OCI-LY7 (cell line): ENCODE measurements at regions not wholly inside any gene's neighbourhood (a gene's known extent, or its start where the extent isn't known, plus 50 kb on each side); places are given as distances from the start of the nearest gene placed in this dataset.

ENCODE experiments used
- EZH2phosphoT487 ChIP-seq: fragments of 200-600 bp; sonication (generic); IDR thresholded peaks from 2 replicates; pipeline ENCODE4 v1.6.1; 2018; ENCODE audit warnings: low read depth, borderline replicate concordance, mild to moderate bottlenecking, mixed run types, antibody characterized with exemption, low read length, moderate library complexity, mixed read lengths
- TF ChIP-seq, protein P1 (sequence below): fragments of 200-600 bp; sonication (generic); conservative IDR thresholded peaks from 2 replicates; pipeline ENCODE4 v1.5.1; 2014; ENCODE audit warnings: mild to moderate bottlenecking, antibody characterized with exemption, low read length, moderate library complexity, mixed read lengths

DNA sequence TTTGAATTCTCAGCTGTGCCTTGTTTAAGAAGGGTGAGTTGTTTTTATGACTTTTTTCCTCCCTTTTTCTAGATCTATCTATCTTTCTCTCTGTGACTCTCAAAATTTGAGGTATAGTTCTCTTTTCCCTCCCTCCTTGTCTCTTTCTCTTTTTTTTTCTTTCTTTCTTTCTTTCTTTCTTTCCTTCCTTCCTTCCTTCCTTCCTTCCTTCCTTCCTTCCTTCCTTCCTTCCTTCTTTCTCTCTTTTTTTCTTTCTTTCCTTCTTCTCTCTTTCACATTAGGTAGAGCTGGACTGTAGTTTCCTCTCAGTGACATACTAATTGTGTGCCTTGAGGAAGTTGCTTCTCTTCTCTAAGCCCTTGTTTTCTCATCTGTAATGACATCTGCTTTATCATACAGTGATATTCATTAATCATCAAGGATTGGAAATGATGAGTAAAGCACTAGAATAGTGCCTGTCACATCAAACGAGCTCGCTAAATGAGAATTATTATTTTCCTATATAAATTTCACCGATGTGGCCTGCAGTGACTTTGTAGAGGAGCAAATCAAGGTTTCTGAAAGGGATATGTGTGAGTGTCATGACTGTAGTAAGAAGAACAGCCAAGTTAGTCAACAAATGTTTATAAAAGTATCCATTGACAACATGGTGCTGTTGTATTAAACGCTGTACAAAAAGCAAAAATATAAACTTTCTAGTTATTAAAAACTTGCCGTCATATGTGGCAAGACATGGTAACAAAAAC is 78.9 kb upstream of the SLC38A2 start:
- TF ChIP-seq, protein P1, sequence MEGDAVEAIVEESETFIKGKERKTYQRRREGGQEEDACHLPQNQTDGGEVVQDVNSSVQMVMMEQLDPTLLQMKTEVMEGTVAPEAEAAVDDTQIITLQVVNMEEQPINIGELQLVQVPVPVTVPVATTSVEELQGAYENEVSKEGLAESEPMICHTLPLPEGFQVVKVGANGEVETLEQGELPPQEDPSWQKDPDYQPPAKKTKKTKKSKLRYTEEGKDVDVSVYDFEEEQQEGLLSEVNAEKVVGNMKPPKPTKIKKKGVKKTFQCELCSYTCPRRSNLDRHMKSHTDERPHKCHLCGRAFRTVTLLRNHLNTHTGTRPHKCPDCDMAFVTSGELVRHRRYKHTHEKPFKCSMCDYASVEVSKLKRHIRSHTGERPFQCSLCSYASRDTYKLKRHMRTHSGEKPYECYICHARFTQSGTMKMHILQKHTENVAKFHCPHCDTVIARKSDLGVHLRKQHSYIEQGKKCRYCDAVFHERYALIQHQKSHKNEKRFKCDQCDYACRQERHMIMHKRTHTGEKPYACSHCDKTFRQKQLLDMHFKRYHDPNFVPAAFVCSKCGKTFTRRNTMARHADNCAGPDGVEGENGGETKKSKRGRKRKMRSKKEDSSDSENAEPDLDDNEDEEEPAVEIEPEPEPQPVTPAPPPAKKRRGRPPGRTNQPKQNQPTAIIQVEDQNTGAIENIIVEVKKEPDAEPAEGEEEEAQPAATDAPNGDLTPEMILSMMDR, result no peak
- TF ChIP-seq EZH2phosphoT487, result no peak
